ENCODE measurements at regions not wholly inside any gene's neighbourhood (a gene's known extent, or its start where the extent isn't known, plus 50 kb on each side); places are given as distances from the start of the nearest gene placed in this dataset.

GRCh38 chr12:67148265-67148664 is 120.9 kb upstream of the CAND1 start:
- TF ChIP-seq CTCF (IDR thresholded peaks at IDR 0.05) (no peak), POLR2A (IDR thresholded peaks at IDR 0.05) (no peak)

Measured in vagina (tissue), 2 donors.